Vagina (tissue), 2 donors: ENCODE measurements at regions not wholly inside any gene's neighbourhood (a gene's known extent, or its start where the extent isn't known, plus 50 kb on each side); places are given as distances from the start of the nearest gene placed in this dataset.

Experiments used
- DNase-seq, 2 donors: peaks; one replicate each; pipeline ENCODE4 v3.0.0-alpha.2; 2017; ENCODE audit errors: extremely low spot score in 2 of 2
- H3K27ac ChIP-seq: fragments of 200-600 bp; sonication (generic); one replicate; pipeline ENCODE4 v1.5.1; 2019
- H3K27me3 ChIP-seq: fragments of 200-600 bp; sonication (generic); one replicate; pipeline ENCODE4 v1.5.1; 2019
- H3K36me3 ChIP-seq, 2 donors: fragments of 200-600 bp; sonication (generic); one replicate each; pipeline ENCODE4 v1.5.1; 2017 to 2019
- H3K4me1 ChIP-seq: fragments of 200-600 bp; sonication (generic); one replicate; pipeline ENCODE4 v1.5.1; 2019
- H3K4me3 ChIP-seq, 2 donors: fragments of 200-600 bp; sonication (generic); 1 replicate in 1 of 2; 2 replicates in 1 of 2; pipeline ENCODE4 v1.5.1; 2016 to 2019
- H3K9me3 ChIP-seq: fragments of 200-600 bp; sonication (generic); one replicate; pipeline ENCODE4 v1.5.1; 2019
- POLR2A ChIP-seq, 2 donors: fragments of 450-650 bp; IDR thresholded peaks; one replicate each; pipeline ENCODE4 v1.6.1; 2017; ENCODE audit warnings: antibody characterized with exemption in 2 of 2, mild to moderate bottlenecking in 2 of 2, moderate library complexity in 2 of 2
- POLR2AphosphoS5 ChIP-seq, 2 donors: sonication (generic); formaldehyde crosslinking; IDR thresholded peaks; one replicate each; pipeline ENCODE4 v1.9.0; 2017; ENCODE audit warnings: antibody characterized with exemption in 2 of 2, mild to moderate bottlenecking in 2 of 2, low read depth in 1 of 2; ENCODE audit not compliant: insufficient read depth in 1 of 2
- intact Hi-C: fragments of 100-400 bp; cut with DNase I; formaldehyde crosslinking; loops from one replicate; pipeline ENCODE4 v1.15.1; 2023
- TF ChIP-seq, protein P1 (sequence below), 3 experiments: fragments of 450-650 bp in 2 of 3; fragments of 200-600 bp in 1 of 3; sonication (generic) in 1 of 3; IDR thresholded peaks; one replicate each; pipeline ENCODE4 v1.5.1; 2017 to 2019; ENCODE audit warnings: antibody characterized with exemption in 3 of 3, mild to moderate bottlenecking in 2 of 3, moderate library complexity in 2 of 3

DNA sequence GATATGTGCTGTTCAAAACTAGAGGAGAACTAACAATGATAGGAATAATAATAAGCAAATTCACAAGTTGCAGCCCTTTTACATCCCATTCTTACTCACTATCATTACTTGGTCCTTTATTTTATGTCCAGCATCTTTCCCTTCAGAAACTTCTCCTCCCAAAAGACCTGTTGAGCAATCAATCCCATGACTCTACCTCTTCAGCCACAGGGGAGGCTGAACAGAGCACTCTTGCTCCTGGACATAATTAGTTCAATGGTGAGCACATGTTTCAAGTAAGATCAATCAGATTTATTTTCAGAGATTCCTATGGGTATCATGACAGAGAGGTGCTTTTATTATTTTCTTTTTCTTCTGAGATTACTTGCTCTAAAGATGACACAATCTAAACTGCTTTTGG lies 260.0 kb downstream of the COG6 start:
- DNase-seq, result no peak
- no peaks in the 10 kb centered on the region for H3K27me3 ChIP-seq
- no peak overlapping the region for H3K27ac ChIP-seq
- no peak for TF ChIP-seq POLR2AphosphoS5 (IDR thresholded peaks at IDR 0.05; ENCODE audit: insufficient read depth in 1 of 2, low read depth in 1 of 2)
- TF ChIP-seq, protein P1, sequence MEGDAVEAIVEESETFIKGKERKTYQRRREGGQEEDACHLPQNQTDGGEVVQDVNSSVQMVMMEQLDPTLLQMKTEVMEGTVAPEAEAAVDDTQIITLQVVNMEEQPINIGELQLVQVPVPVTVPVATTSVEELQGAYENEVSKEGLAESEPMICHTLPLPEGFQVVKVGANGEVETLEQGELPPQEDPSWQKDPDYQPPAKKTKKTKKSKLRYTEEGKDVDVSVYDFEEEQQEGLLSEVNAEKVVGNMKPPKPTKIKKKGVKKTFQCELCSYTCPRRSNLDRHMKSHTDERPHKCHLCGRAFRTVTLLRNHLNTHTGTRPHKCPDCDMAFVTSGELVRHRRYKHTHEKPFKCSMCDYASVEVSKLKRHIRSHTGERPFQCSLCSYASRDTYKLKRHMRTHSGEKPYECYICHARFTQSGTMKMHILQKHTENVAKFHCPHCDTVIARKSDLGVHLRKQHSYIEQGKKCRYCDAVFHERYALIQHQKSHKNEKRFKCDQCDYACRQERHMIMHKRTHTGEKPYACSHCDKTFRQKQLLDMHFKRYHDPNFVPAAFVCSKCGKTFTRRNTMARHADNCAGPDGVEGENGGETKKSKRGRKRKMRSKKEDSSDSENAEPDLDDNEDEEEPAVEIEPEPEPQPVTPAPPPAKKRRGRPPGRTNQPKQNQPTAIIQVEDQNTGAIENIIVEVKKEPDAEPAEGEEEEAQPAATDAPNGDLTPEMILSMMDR (IDR thresholded peaks at IDR 0.05), result no peak
- TF ChIP-seq POLR2A (IDR thresholded peaks at IDR 0.05), result no peak
- H3K9me3 ChIP-seq, result no peaks in the 10 kb centered on the region
- no peaks in the 10 kb centered on the region for H3K36me3 ChIP-seq
- peaks cover 9% of the 10 kb centered on the region for H3K4me1 ChIP-seq
- H3K4me3 ChIP-seq, result no peak overlapping the region
- intact Hi-C loops, result no loop called here

DNA sequence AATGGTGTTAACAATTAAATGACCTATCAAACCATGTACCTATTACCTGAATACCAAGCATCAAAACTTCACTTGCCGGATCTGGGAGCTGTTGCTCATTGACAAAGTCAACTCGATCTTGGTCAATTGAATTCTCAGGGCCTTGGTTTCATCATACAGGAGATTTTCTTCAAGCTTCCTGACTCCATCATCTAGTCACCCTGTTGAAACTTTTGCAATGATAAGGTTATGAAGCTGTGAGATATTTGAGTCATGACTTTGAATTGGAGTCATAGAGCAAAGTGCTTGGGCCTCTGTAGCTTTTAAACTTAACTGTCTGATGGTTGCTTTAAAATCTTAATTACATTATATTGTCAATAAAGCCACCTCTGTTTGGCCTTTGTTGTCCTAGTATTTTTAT lies 260.9 kb downstream of the COG6 start:
- intact Hi-C loops, result no loop called here
- Histone ChIP-seq H3K36me3 (no peaks in the 10 kb centered on the region), H3K27ac (no peak overlapping the region), H3K4me3 (no peak overlapping the region), H3K9me3 (no peaks in the 10 kb centered on the region), H3K27me3 (no peaks in the 10 kb centered on the region), H3K4me1 (peaks cover 9% of the 10 kb centered on the region)
- no peak for DNase-seq
- TF ChIP-seq, protein P1 (IDR thresholded peaks at IDR 0.05), result no peak
- TF ChIP-seq POLR2A (IDR thresholded peaks at IDR 0.05), result no peak
- no peak for TF ChIP-seq POLR2AphosphoS5 (IDR thresholded peaks at IDR 0.05; ENCODE audit: insufficient read depth in 1 of 2, low read depth in 1 of 2)

GRCh38 chr13:39918620-39919236 lies 263.3 kb downstream of the COG6 start:
- Histone ChIP-seq H3K27ac (no peak overlapping the region), H3K36me3 (no peaks in the 10 kb centered on the region), H3K9me3 (no peaks in the 10 kb centered on the region), H3K4me1 (peaks cover 9% of the 10 kb centered on the region), H3K4me3 (no peak overlapping the region), H3K27me3 (no peaks in the 10 kb centered on the region)
- TF ChIP-seq POLR2A (IDR thresholded peaks at IDR 0.05), result no peak
- peak in 1 of 2 donors; percentile 55 for TF ChIP-seq POLR2AphosphoS5 (IDR thresholded peaks at IDR 0.05; ENCODE audit: insufficient read depth in 1 of 2, low read depth in 1 of 2)
- TF ChIP-seq, protein P1 (IDR thresholded peaks at IDR 0.05), result no peak
- DNase-seq, result no peak
- intact Hi-C loops, result no loop called here

DNA sequence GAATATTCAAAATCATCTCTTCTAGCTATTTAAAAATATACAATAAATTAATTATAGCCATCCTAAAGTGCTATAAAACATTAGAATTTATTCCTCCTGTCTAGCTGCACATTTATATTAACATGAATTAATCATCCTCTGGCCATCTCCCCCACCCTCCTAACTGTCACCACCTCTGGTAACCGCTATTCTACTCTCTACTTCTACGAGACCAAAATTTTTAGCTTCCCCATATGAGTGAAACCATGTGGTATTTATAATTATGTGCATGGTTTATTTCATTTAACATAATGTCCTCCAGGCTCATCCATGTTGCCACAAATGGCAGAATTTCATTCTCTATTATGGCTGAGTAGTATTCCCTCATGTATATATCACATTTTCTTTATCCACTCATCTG lies 265.2 kb downstream of the COG6 start:
- no peaks in the 10 kb centered on the region for H3K36me3 ChIP-seq
- TF ChIP-seq, protein P1 (IDR thresholded peaks at IDR 0.05), result no peak
- no peak for TF ChIP-seq POLR2AphosphoS5 (IDR thresholded peaks at IDR 0.05; ENCODE audit: insufficient read depth in 1 of 2, low read depth in 1 of 2)
- TF ChIP-seq POLR2A (IDR thresholded peaks at IDR 0.05), result no peak
- H3K4me1 ChIP-seq, result no peaks in the 10 kb centered on the region
- no peaks in the 10 kb centered on the region for H3K9me3 ChIP-seq
- no peaks in the 10 kb centered on the region for H3K27me3 ChIP-seq
- no peak overlapping the region for H3K27ac ChIP-seq
- no peak overlapping the region for H3K4me3 ChIP-seq
- DNase-seq, result no peak
- intact Hi-C loops, result no loop called here

GRCh38 chr13:39926345-39926744 lies 270.9 kb downstream of the COG6 start:
- Histone ChIP-seq H3K27me3 (no peaks in the 10 kb centered on the region), H3K36me3 (no peaks in the 10 kb centered on the region), H3K4me3 (no peak overlapping the region), H3K4me1 (no peaks in the 10 kb centered on the region), H3K9me3 (no peaks in the 10 kb centered on the region), H3K27ac (no peak overlapping the region)
- no peak for DNase-seq
- TF ChIP-seq, protein P1 (IDR thresholded peaks at IDR 0.05), result no peak
- no peak for TF ChIP-seq POLR2A (IDR thresholded peaks at IDR 0.05)
- TF ChIP-seq POLR2AphosphoS5 (IDR thresholded peaks at IDR 0.05; ENCODE audit: insufficient read depth in 1 of 2, low read depth in 1 of 2), result no peak
- intact Hi-C loops, result no loop called here
